HG02840 (cell line): ENCODE measurements at regions not wholly inside any gene's neighbourhood (a gene's known extent, or its start where the extent isn't known, plus 50 kb on each side); places are given as distances from the start of the nearest gene placed in this dataset.
"Not testable (repeated sequence)": the region's sequence is repeated elsewhere in the genome, so short reads cannot be mapped to it uniquely, and the experiment has no call there.

Experiments
- ATAC-seq: cut with Tn5 transposase; IDR thresholded peaks from one replicate; pipeline ENCODE4 v1.9.1; 2021; ENCODE audit warnings: mild to moderate bottlenecking, moderate library complexity, moderate number of reproducible peaks; ENCODE audit not compliant: unreplicated experiment, low FRiP score

DNA sequence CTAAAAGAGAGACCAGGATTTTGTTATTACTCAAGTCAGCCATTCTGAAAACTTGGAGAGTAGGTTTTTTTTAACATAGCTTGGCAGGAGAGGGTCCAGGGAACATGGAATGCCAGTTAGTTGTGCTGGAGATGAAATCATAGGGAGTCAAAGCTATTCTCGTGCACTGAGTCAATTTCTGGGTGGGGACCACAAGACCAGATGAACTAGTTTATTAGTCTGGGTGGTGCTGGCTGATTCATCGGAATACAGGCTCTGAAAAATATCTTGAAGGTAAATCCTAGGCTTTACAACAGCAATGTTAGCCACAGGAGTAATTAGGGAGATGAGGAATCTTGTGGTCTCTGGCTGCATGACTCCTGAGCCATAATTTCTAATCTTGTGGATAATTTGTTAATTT lies 921.4 kb downstream of the TRIB2 start:
- no peak for ATAC-seq

DNA sequence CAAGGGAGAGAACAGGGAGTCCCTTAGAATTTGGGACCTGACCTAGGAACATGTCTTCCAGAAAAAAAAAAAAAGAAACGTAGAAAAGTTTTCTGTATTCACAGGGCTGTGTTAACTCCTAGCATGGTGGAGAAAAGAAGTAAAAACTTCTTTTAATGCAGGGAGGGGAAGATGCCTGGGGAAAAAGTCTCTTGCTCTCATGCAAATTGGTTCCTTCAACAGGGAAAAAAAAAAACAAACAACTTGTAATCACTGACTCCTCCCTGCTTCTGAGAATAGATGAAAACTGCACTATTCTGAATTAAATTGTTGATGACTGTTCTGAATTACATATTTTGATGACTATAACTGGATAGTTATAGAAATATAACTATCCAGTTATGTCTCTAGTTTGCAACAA lies 933.2 kb downstream of the TRIB2 start:
- no peak for ATAC-seq

DNA sequence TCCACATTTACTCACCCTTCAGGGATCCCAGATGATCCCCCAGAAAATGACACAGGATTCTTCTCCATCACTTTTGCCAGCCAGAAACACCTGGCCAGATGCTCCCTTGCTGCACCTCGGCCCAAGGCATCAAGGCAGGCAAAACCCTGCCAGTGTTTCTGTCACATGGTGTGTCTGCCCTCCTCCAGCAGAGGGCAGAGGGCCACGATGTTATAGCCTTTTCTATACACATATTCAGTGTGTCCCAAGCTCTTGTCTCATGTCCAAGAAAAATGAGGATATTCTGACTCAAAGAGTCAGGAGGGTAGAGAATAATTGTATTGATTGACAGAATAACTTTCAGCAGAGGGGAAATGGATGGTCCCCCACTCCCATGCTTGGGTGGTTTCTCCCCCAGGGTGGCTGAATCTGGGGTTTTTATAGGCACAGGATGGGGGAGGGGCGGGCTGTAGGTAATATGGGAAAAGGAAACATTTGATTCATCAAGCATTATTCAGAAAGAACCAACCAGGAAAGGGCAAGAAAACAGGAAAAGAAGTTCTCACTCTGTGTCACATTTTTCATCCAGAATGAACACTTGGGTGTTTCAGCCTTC lies 933.9 kb downstream of the TRIB2 start:
- ATAC-seq: no peak

DNA sequence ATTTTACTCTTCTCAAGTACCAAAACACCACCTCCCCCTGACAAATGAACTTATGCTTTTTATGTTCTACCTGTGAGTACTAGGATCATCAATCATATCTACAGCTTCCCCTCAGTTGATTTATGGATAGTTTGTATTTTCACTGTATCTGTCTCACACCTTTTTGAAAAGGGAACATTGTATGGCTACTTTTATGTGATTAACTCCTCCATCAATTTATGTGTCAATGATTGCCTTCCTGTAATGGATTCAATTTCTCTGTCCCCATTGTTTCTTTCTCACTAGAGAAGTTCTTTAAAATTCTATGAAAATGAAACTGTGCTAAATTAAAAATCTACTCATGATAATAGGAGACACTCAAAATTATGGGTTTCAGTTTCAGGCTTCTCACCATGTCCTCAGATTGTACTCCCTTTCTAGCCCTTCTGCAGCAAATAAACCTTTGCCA lies 935.0 kb downstream of the TRIB2 start:
- ATAC-seq: no peak

DNA sequence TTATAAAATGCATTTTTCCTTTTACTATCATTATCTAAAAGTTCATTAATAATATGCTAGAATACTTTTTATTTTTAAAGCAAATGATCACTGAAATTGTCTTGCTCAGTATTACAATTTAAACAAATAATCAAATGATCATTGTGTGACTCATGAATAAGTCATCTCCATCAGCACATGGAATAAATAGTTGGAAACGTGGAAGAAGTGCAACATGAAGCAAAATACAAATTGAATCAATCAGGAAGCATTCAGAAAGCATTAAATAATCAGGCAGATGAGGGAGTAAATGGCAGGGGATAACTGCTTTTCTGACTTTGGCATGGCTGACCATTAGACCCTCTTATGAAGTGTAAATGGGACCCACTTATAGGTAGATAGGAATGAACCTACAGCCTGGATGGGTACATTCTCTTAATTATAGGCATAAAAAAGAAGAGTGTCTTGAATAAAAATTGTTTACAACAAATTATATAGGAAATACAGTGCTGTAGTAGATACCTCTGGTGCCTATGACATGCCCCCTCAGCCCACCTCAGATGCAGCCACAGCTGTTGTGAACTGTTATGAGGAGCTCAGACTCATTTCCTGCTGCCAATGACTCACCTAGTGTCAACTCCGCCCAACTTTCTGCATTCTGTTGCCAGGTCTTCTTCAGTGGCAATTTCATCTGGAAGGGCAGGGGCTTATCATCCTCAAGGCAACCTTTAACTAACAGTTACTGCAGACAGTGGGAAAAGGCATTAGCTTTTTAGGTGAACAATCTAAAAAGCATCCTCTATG lies 936.0 kb downstream of the TRIB2 start:
- ATAC-seq: no peak

DNA sequence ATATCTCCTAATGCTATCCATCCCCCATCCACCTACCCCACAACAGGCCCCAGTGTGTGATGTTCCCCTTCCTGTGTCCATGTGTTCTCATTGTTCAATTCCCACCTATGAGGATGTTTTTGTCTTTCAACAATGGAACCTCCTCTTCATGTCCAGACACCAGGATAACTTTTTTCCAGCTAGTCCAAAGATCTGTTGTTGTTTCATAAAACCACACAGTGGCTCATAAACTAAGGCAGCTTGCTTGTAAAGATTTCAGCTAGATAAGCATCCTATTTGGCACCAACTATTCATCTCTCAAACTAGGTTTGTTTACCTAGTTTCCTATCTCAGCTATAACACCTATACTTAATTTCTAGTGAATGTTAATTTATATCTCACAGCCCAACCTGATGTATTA lies 937.7 kb downstream of the TRIB2 start:
- no peak for ATAC-seq

DNA sequence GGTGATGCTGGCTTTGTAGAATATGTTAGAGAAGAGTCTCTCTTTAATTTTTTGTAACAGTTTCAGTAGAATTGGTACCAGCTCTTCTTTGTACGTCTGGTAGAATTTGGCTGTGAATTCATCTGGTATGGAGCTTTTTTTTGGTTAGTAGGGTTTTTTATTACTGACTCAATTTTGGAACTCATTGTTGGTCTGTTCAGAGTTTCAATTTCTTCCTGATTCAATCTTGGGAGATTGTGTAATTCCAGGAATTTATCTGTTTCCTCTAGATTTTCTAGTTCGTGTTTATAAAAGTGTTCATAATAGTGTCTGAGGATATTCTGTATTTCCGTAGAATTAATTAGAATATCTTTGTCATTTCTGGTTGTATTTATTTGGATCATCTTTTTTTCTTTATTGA lies 943.5 kb downstream of the TRIB2 start:
- no peak for ATAC-seq

DNA sequence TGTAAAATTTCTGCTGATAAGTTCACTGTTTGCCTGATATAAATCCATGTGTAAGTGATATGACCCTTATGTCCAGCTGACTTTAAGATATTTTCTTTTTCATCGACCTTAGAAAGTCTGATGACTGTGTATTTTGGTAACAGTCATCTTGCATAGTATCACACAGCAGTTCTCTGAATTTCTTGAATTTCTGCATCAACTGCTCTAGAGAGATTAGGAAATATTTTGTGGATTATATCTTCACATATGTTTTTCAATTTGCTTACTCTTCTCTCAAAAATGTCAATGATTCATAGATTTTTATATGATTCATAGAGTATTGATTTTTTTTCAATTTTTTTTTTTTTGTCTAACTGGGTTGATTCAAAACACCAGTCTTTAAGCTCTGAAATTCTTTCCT lies 945.3 kb downstream of the TRIB2 start:
- no peak for ATAC-seq

DNA sequence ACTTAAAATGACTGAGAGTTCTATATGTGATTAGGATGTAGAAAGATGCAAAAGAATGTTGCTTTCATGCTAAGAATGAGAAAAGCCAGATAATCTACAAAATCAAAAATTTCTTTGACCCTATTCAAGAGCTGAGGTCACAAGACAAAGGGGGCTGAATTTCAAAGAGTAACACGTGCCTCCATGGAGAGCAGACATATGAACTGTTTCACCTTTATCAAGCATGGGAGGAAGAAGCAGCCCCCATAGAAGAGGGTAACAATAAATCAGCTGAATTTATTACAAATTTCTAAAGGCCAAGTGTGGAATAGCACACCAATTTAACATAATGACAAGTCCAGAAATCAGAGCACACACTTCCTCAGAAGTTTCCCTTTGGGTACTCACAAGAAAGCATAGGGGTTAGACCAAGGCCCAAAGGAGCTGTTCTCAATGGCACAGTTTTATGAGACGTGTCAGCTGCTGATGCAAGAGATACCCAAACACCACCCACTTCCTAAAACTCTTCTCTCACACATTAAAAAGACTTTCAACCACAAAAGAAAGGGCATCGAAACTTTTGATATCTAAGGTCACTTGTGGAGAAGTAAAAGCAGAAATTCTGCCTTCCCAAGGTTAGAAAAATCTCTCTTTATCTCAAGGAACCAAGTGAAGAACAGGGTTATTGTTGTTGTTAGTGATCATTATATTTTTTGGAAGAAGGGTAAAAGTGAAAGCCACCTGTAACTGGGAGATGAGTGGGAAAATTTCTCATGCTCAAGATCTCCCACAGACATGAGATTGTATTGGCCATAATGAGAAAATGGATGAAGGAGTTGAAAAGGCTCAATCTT lies 950.1 kb downstream of the TRIB2 start:
- ATAC-seq: no peak

DNA sequence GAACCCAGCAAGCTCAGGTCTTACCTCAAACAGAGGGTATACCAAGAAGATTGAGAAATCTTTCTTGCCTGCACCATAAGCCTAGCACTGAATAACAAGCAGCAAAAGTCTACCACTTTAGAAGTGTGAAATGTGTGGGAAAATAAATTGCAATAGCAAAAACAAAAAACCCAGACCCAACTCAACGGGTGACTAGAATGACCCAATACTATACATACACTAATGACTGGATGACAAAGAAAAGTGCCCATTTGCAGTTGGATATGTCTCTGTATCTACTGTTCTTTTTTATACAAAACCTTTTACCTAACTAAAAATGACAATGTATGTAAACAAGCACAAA lies 950.6 kb downstream of the TRIB2 start:
- ATAC-seq: no peak

DNA sequence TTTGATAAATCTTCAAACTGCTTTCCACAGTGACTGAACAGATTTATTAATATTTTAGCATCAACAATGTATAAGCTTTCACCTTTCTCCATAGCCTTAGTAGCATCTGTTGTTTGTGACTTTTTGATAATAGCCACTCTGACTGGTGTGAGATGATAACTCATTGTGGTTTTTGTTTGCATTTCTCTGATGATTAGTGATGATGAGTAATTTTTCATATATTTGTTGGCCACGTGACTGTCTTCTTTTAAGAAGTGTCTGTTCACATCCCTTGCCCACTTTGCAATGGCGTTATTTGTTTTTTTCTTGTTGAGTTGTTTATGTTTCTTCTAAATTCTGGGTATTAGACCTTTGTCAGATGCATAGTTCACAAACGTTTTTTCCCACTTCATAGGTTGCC lies 952.9 kb downstream of the TRIB2 start:
- ATAC-seq: no peak

DNA sequence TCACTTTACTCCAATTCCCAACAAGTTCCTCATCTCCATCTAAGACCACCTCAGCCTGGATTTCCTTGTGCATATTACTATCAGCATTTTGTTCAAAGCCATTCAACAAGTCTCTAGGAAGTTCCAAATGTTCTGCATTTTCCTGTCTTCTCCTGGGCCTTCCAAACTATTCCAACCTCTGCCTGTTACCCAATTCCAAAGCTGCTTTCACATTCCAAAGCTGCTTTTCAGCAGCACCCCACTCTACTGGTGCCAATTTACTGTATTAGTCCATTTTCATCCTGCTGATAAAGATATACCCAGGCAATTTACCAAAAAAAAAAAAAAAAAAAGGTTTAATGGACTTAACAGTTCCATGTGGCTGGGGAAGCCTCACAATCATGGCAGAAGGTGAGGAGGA lies 957.1 kb downstream of the TRIB2 start:
- ATAC-seq: not testable (repeated sequence)

DNA sequence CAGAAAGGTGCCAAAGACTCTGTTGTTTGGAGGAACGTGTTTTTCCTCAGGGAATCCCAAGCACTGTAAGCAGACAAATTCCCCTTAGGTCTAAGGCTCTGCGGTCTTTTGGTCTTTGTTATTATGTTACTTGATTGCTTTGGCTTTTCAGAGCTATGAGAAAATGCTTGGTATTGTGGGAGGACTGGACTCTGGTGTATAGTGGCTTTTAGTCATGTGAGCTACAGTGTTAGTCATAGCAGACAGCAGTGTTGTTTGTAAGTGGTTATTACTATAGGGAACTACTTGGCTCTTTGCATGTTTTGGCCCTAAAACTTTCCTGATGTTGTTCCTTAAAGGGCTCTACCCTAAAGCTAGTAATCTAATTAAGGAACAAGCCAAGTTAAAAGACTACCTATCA lies 956.2 kb upstream of the LRATD1 start:
- no peak for ATAC-seq

DNA sequence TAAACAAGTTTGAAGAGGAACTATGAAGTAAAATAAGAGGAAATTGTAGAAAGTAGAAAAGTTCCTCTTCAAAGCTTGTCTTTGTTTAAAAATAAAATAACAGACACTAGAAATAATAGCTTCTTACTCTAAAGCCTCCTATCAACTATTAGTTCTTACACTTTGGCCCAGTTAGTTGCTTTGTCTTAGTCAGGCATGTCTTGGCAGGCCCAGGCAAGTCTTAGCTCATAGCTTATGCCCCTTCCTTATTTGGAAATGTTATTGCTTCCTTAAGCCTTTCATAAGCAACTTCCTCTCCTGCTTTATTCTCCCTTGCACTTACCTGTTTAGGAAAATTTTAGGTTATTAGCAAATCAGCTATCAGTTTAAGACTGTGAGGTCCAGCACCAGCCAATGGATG lies 950.6 kb upstream of the LRATD1 start:
- no peak for ATAC-seq

DNA sequence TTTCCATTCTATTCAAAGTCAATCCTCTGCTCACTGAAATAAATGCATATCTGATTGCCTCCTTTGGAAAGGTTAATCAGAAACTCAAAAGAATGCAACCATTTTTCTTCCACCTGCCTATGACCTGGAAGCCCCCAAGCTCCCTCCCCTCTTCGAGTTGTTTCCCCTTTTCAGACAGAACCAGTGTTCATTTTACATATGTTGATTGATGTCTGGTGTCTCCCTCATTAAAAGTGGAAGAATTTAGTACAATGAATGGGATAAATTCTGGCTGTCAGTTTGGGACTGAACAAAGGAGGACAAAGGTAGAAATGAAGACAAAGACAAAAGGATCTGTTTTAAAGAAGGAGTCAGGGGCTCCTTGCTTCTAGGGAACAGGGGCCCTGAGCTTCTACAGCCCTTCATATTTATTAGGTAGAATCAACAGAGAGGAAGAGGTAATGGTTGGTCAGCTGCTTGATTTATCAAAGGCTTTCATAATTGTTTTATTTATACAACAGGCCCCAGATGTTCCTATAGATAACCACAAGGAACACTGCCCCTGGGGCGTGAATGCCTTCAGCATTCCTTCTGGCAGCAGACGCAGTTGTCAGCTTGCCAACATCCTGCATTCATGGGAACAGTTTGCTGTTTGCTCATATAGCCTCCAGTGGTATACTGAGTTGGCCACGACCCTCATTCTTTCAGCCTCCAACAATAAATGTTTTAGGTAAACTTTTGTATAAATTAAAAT lies 949.8 kb upstream of the LRATD1 start:
- ATAC-seq: no peak

DNA sequence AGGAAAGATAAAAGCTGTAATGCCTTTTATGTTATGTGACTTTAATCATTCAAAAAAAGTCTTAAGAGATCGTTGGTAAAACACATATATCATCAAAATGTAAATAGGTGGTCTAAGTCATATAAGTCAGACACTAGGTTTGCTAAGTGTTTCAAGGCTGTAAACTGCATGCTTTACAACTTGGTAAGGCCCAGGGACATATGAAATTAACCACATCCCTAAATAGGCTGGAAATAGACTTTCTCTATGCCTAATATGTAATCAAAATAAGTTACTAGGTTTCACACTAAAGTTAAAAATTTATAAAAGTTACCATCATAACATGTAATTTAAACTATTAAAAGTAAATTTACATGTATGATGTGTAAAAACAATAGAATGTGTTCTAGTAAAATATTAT lies 946.3 kb upstream of the LRATD1 start:
- ATAC-seq: no peak

DNA sequence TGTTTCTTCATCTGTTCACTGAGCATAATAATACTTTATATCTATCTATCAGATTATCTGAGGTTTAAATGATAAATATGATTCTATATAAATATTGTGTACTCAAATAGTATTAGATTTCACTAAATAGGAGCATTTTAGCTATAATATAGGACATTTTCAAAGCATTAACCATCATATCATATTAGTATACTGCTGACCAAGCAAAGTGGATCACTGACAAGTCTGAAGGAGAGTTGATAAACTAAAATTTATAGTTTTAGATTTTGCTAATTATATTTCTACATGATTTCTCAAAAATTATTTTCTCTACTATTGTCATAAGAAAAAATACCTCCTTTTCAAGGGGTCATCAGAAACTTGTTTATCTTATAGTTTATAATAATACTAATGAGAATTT lies 937.8 kb upstream of the LRATD1 start:
- ATAC-seq: no peak

DNA sequence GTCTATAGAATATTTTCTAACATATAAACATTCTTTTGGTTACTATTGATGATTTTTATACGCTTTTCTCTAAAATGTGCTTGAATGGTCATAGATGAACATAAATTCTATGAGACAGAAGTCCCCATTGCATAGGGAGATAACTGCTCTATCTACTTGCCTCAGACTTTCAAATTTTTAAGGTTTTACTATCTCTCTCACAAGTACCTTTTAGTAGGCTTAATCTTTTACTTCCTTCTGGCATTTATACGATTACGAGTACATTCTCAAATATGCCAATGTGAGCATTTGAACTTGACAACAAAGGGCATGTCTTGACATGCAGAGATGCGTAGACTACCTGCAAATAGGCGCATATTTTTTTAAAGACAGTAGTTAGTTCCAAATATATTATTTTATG lies 935.9 kb upstream of the LRATD1 start:
- no peak for ATAC-seq

DNA sequence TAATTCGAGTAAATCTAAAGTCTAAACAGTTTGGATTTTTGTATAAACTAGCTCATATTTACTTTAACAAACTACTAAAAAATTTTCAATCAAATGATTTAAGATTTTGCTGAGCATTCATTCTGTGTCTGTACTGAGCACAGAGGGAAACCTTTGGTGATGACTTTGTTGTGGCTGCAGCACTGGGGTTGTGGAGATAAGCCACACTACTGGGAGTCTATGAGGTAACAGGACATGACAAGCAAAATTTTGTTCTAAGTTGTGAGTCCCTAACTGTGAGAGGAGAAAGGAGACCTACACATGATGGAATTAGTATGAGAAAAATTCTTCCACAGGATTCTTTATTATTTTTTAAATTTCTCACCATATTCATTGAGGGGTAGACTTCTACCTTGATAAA lies 933.7 kb upstream of the LRATD1 start:
- no peak for ATAC-seq

DNA sequence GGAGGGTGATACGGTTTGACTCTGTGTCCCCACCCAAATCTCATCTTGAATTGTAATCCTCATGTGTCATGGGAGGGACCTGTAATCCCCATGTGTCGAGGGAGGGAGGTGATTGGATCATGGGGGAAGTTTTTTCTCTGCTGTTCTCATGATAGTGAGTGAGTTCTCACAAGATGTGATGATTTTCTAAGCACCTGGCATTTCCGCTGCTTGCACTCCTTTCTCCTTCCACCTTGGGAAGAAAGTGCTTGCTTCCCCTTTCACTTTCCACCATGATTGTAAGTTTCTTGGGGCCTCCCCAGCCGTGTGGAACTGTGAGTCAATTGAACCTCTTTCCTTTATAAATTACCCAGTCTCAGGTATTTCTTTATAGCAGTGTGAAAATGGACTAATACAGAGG lies 932.6 kb upstream of the LRATD1 start:
- not testable (repeated sequence) for ATAC-seq

DNA sequence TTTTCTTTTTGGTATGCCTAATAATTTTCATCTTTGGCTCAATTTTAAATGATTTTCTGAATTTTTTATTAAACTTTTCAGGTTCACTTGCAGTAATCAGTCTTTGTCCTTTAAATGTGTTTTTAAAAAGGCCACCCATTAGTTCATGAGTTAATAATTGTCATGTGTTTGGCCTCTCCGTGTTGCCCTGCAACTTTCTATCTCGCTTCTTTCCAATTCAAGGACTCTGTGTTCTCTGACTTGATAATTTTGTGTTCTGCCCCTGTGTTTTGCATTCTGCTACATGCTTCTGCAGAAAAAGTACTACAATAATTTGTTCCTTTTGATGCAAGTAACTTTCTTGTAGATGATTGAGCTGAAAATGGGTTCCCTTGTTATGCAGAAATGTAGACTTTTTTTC lies 921.4 kb upstream of the LRATD1 start:
- ATAC-seq: no peak
